Ovary (tissue), 7 donors: ENCODE measurements at regions not wholly inside any gene's neighbourhood (a gene's known extent, or its start where the extent isn't known, plus 50 kb on each side); places are given as distances from the start of the nearest gene placed in this dataset.
A peak's percentile ranks its signal among the peaks of the same experiment; 100 is the strongest.

Experiments
- DNase-seq, 5 donors: peaks; one replicate each; pipeline ENCODE4 v3.0.0-alpha.2; 2019 to 2020
- H3K27ac ChIP-seq, 2 donors: fragments of 200-600 bp; one replicate each; pipeline versions ENCODE4 v1.5.1 to v1.8.0; 2019 to 2022
- H3K27me3 ChIP-seq: fragments of 200-600 bp; one replicate; pipeline ENCODE4 v1.8.0; 2022
- H3K36me3 ChIP-seq: fragments of 200-600 bp; sonication (generic); one replicate; pipeline ENCODE4 v1.5.1; 2019
- H3K4me1 ChIP-seq: one replicate; pipeline ENCODE4 v1.8.1; 2013; ENCODE audit warnings: mild to moderate bottlenecking, moderate library complexity; ENCODE audit not compliant: insufficient read depth
- H3K4me3 ChIP-seq: fragments of 200-600 bp; sonication (generic); one replicate; pipeline ENCODE4 v1.5.1; 2017
- H3K9me3 ChIP-seq, 2 donors: fragments of 200-600 bp in 1 of 2; sonication (generic) in 1 of 2; one replicate each; pipeline versions ENCODE4 v1.5.1 to v1.8.1; 2013 to 2019; ENCODE audit warnings: mild to moderate bottlenecking in 1 of 2, moderate library complexity in 1 of 2
- CTCF ChIP-seq, 3 donors: fragments of 450-650 bp in 2 of 3; fragments of 200-600 bp in 1 of 3; IDR thresholded peaks; one replicate each; pipeline versions ENCODE4 v1.5.1 to v1.8.0; 2016 to 2022; ENCODE audit warnings: antibody characterized with exemption in 3 of 3, mild to moderate bottlenecking in 1 of 3
- EP300 ChIP-seq: sonication (generic); formaldehyde crosslinking; IDR thresholded peaks from one replicate; pipeline ENCODE4 v1.6.1; 2017; ENCODE audit warnings: antibody characterized with exemption
- POLR2A ChIP-seq: fragments of 450-650 bp; IDR thresholded peaks from one replicate; pipeline ENCODE4 v1.6.1; 2017; ENCODE audit warnings: antibody characterized with exemption, mild to moderate bottlenecking, moderate library complexity
- WGBS, 3 donors: extraction: QIAGEN DNeasy Blood & Tissue Kit in 1 of 3; methylation state at CpG; one replicate each; pipeline versions ENCODE4 v1.1.5 to v1.1.7; 2013 to 2017; 5-methylcytosine and 5-hydroxymethylcytosine counted together
- intact Hi-C, 4 donors: fragments of 100-400 bp; cut with DNase I; formaldehyde crosslinking; loops; one replicate each; pipeline versions ENCODE4 v1.11.0 to v1.15.1; 2022 to 2023
- donor health status: DM: no; HTN: no; CAD: no; lungs with moderate emphysema.
- donor health status: DM: no; HTN: no; CAD: no.
- donor health status: Bipolar disorder and iron deficiency.
- donor health status: DM: no; HTN: no; CAD: no.
- donor health status: DM: yes; HTN: yes; CAD: no.

GRCh38 chr16:11495066-11495407, 91.7 kb downstream of the LITAF start:
- Histone ChIP-seq H3K4me1 (peaks cover 20% of the 10 kb centered on the region), H3K36me3 (no peaks in the 10 kb centered on the region), H3K4me3 (no peak overlapping the region), H3K27me3 (no peaks in the 10 kb centered on the region), H3K9me3 (no peaks in the 10 kb centered on the region), H3K27ac (peak overlapping the region in 1 of 2 donors; percentile 15)
- TF ChIP-seq POLR2A (no peak), EP300 (no peak), CTCF (IDR thresholded peaks at IDR 0.05) (no peak)
- intact Hi-C loops: loop anchor here in 1 of 4 donors (5.0 kb wide), 1 partner anchor 83 kb away; no protein-coding TSS in a partner anchor
- 72 to 85% (median 79%) methylated on average over 5 of the region's 5 CpGs for WGBS, 3 donors
- no peak for DNase-seq
